GM13977 (cell line): ENCODE measurements at regions not wholly inside any gene's neighbourhood (a gene's known extent, or its start where the extent isn't known, plus 50 kb on each side); places are given as distances from the start of the nearest gene placed in this dataset.
A peak's percentile ranks its signal among the peaks of the same experiment; 100 is the strongest.
"Not testable (repeated sequence)": the region's sequence is repeated elsewhere in the genome, so short reads cannot be mapped to it uniquely, and the experiment has no call there.

Experiments used
- DNase-seq: peaks from one replicate; pipeline ENCODE4 v3.0.0; 2012; ENCODE audit warnings: low spot score
- CTCF ChIP-seq: IDR thresholded peaks from 2 replicates; pipeline ENCODE4 v1.5.1; 2012; ENCODE audit warnings: mild to moderate bottlenecking, control low read depth; ENCODE audit not compliant: insufficient read depth; ENCODE audit errors: extremely low read depth, missing control alignments
- in situ Hi-C: fragments of 300-500 bp; cut with MboI; formaldehyde crosslinking; loops from one replicate; pipeline ENCODE4 v1.12.0; 2022; ENCODE audit warnings: low sequenced_read_pairs, low pct_unique_long_range_greater_than_20kb, mixed read lengths, inconsistent platforms; ENCODE audit not compliant: unreplicated experiment

GRCh38 chr10:46645110-46645509, 66.2 kb downstream of the SYT15 start:
- in situ Hi-C loops, DNase-seq: not testable (repeated sequence)

GRCh38 chr10:46646132-46646531, 67.2 kb downstream of the SYT15 start:
- DNase-seq, in situ Hi-C loops: not testable (repeated sequence)

GRCh38 chr10:46650967-46651366, 72.0 kb downstream of the SYT15 start:
- in situ Hi-C loops, result not testable (repeated sequence)

GRCh38 chr10:46657437-46657836, 78.5 kb downstream of the SYT15 start:
- DNase-seq, in situ Hi-C loops: not testable (repeated sequence)

More at GRCh38 chr10:46650967-46651366, 72.0 kb downstream of the SYT15 start:
- DNase-seq, result not testable (repeated sequence)

GRCh38 chr10:46660027-46660834, 81.3 kb downstream of the SYT15 start:
- DNase-seq, in situ Hi-C loops: not testable (repeated sequence)

- in situ Hi-C loops, DNase-seq: not testable (repeated sequence)
Measured at GRCh38 chr10:46660835-46661164, 81.9 kb downstream of the SYT15 start.

GRCh38 chr10:46665536-46665935, 86.6 kb downstream of the SYT15 start:
- in situ Hi-C loops, DNase-seq: not testable (repeated sequence)

GRCh38 chr10:46668357-46668997, 89.5 kb downstream of the SYT15 start:
- DNase-seq, in situ Hi-C loops: not testable (repeated sequence)

GRCh38 chr10:46677836-46678435, 99.0 kb downstream of the SYT15 start:
- DNase-seq, in situ Hi-C loops: not testable (repeated sequence)

GRCh38 chr10:46691397-46691796, 112.5 kb downstream of the SYT15 start:
- in situ Hi-C loops, DNase-seq: not testable (repeated sequence)

- in situ Hi-C loops, DNase-seq: not testable (repeated sequence)
- TF ChIP-seq CTCF, result peak; percentile 29
Measured at GRCh38 chr10:46693218-46693617, 114.3 kb downstream of the SYT15 start.

GRCh38 chr10:46717264-46717663, 138.3 kb downstream of the SYT15 start:
- in situ Hi-C loops, DNase-seq: not testable (repeated sequence)

GRCh38 chr10:46718014-46718413, 139.1 kb downstream of the SYT15 start:
- in situ Hi-C loops, DNase-seq: not testable (repeated sequence)

- DNase-seq, in situ Hi-C loops: not testable (repeated sequence)
Measured at GRCh38 chr10:46720386-46720785, 141.5 kb downstream of the SYT15 start.

- DNase-seq, in situ Hi-C loops: not testable (repeated sequence)
Measured at GRCh38 chr10:46720811-46721518, 142.0 kb downstream of the SYT15 start.

- in situ Hi-C loops, DNase-seq: not testable (repeated sequence)
Measured at GRCh38 chr10:46724258-46724657, 145.3 kb downstream of the SYT15 start.
